Trophoblast cell (in vitro differentiated cells and primary cell): ENCODE measurements at regions not wholly inside any gene's neighbourhood (a gene's known extent, or its start where the extent isn't known, plus 50 kb on each side); places are given as distances from the start of the nearest gene placed in this dataset.

ENCODE experiments used
- DNase-seq, 2 donors: peaks; one replicate each; pipeline ENCODE4 v3.0.0-alpha.2; 2016
- H2AFZ ChIP-seq: 2 replicates; pipeline ENCODE4 v1.6.1; 2013; ENCODE audit warnings: low read length, moderate library complexity, mild to moderate bottlenecking; ENCODE audit not compliant: insufficient read depth, poor library complexity
- H2AK5ac ChIP-seq: 2 replicates; pipeline ENCODE4 v1.6.1; 2013; ENCODE audit warnings: mild to moderate bottlenecking, low read length
- H2BK120ac ChIP-seq: 2 replicates; pipeline ENCODE4 v1.6.1; 2013; ENCODE audit warnings: low read length, mild to moderate bottlenecking, moderate library complexity; ENCODE audit not compliant: insufficient read depth, poor library complexity
- H2BK12ac ChIP-seq: 2 replicates; pipeline ENCODE4 v1.6.1; 2013; ENCODE audit warnings: mild to moderate bottlenecking, low read length, moderate library complexity
- H2BK5ac ChIP-seq: 2 replicates; pipeline ENCODE4 v1.6.1; 2013; ENCODE audit warnings: low read length, low read depth, moderate library complexity, mild to moderate bottlenecking; ENCODE audit not compliant: poor library complexity
- H3K14ac ChIP-seq: 2 replicates; pipeline ENCODE4 v1.6.1; 2013; ENCODE audit warnings: mild to moderate bottlenecking, low read length
- H3K18ac ChIP-seq: 2 replicates; pipeline ENCODE4 v1.6.1; 2013; ENCODE audit warnings: mild to moderate bottlenecking, low read length
- H3K23ac ChIP-seq: 2 replicates; pipeline ENCODE4 v1.6.1; 2013; ENCODE audit warnings: low read length
- H3K27ac ChIP-seq: 2 replicates; pipeline ENCODE4 v1.5.1; 2013; ENCODE audit warnings: low read depth, mild to moderate bottlenecking, inconsistent platforms, low read length, moderate library complexity
- H3K27me3 ChIP-seq: 2 replicates; pipeline ENCODE4 v1.6.1; 2013; ENCODE audit warnings: inconsistent platforms, mild to moderate bottlenecking, low read length, moderate library complexity; ENCODE audit not compliant: insufficient read depth
- H3K36me3 ChIP-seq, 2 experiments: 1 replicate in 1 of 2; 2 replicates in 1 of 2; pipeline ENCODE4 v1.6.1; 2013; ENCODE audit warnings: low read length in 2 of 2, mild to moderate bottlenecking in 2 of 2, moderate library complexity in 1 of 2; ENCODE audit not compliant: insufficient read depth in 2 of 2, control insufficient read depth in 1 of 2
- H3K4ac ChIP-seq: 2 replicates; pipeline ENCODE4 v1.6.1; 2013; ENCODE audit warnings: low read depth, mild to moderate bottlenecking, low read length, moderate library complexity
- H3K4me1 ChIP-seq, 2 experiments: 1 replicate in 1 of 2; 2 replicates in 1 of 2; pipeline ENCODE4 v1.6.1; 2013; ENCODE audit warnings: low read length in 2 of 2, mild to moderate bottlenecking in 2 of 2, moderate library complexity in 1 of 2; ENCODE audit not compliant: insufficient read depth in 2 of 2, control insufficient read depth in 1 of 2
- H3K4me2 ChIP-seq: 2 replicates; pipeline ENCODE4 v1.6.1; 2013; ENCODE audit warnings: inconsistent platforms, mild to moderate bottlenecking, low read length, moderate library complexity
- H3K4me3 ChIP-seq: 2 replicates; pipeline ENCODE4 v1.5.1; 2013; ENCODE audit warnings: mild to moderate bottlenecking, low read depth, low read length, inconsistent platforms
- H3K79me1 ChIP-seq: one replicate; pipeline ENCODE4 v1.6.1; 2013; ENCODE audit warnings: low read length
- H3K79me2 ChIP-seq: 2 replicates; pipeline ENCODE4 v1.6.1; 2013; ENCODE audit warnings: low read length, mild to moderate bottlenecking; ENCODE audit not compliant: control insufficient read depth, insufficient read depth, poor library complexity
- H3K9ac ChIP-seq: 2 replicates; pipeline ENCODE4 v1.6.1; 2013; ENCODE audit warnings: mild to moderate bottlenecking, low read length
- H3K9me3 ChIP-seq: 2 replicates; pipeline ENCODE4 v1.6.1; 2013; ENCODE audit warnings: low read depth, mild to moderate bottlenecking, control low read depth, inconsistent platforms, low read length; ENCODE audit not compliant: insufficient read depth
- H4K12ac ChIP-seq: 2 replicates; pipeline ENCODE4 v1.6.1; 2013; ENCODE audit warnings: low read depth, mild to moderate bottlenecking, low read length, moderate library complexity
- H4K8ac ChIP-seq: 2 replicates; pipeline ENCODE4 v1.6.1; 2013; ENCODE audit warnings: low read depth, mild to moderate bottlenecking, low read length, moderate library complexity
- H4K91ac ChIP-seq: one replicate; pipeline ENCODE4 v1.6.1; 2013; ENCODE audit warnings: low read depth, mild to moderate bottlenecking, low read length, moderate library complexity
- WGBS: extraction: QIAGEN DNeasy Blood & Tissue Kit; methylation state at CpG from one replicate; pipeline ENCODE4 v1.1.7; 2013; ENCODE audit warnings: missing lambda C conversion rate; ENCODE audit not compliant: insufficient read length, insufficient coverage; ENCODE audit errors: extremely low coverage; 5-methylcytosine and 5-hydroxymethylcytosine counted together

DNA sequence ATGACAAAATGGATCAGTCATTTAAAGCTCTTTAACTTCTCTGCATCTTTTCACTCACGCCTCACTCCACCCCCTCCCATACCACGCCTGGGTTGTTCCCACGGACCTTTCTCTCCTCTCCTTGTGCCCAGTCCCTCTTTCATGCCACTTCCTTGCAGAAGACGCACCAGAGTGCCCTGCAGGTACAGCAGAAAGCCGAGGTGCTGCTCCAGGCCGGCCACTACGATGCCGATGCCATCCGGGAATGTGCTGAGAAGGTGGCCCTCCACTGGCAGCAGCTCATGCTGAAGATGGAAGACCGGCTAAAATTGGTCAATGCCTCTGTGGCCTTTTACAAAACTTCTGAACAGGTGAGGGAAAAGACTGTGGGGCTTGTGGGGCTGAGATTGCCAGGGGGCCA is 296.1 kb upstream of the UMPS start:
- Histone ChIP-seq H3K9me3 (peaks cover 5% of the 10 kb centered on the region), H4K8ac (no peak overlapping the region), H3K79me2 (no peaks in the 10 kb centered on the region), H3K4me3 (no peak overlapping the region), H3K27me3 (no peaks in the 10 kb centered on the region), H3K18ac (no peak overlapping the region), H2BK12ac (no peak overlapping the region), H2AK5ac (no peak overlapping the region), H3K4me1 (no peaks in the 10 kb centered on the region), H3K36me3 (peaks cover 8 to 10% of the 10 kb centered on the region in 2 experiments), H3K9ac (no peak overlapping the region), H3K4me2 (no peak overlapping the region), H2BK5ac (no peak overlapping the region), H3K14ac (no peak overlapping the region), H4K91ac (no peak overlapping the region), H3K27ac (no peak overlapping the region), H2AFZ (no peak overlapping the region), H3K79me1 (no peaks in the 10 kb centered on the region), H3K23ac (no peak overlapping the region), H3K4ac (no peak overlapping the region), H4K12ac (no peak overlapping the region), H2BK120ac (no peak overlapping the region)
- WGBS, result no CpG with 5 or more reads among the region's 10 CpGs
- no peak for DNase-seq

DNA sequence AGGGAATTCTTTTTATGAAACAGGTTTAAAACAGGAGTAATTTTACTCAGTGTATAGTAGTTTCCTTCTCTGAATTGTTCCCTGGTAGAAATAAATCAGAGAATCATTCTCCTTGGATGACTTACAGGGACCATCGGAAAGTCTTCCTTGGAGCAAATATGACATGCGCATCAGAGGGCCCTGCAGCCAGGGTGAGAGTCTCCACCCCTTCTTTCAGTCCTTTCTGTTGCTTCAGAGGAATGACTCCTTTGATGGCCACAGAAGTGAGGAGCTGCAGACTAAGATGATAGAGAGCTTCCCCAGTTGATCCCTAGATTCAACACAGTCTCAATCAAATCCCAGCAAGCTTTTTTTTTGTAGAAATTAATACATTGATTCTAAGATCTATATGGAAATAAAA is 294.8 kb upstream of the UMPS start:
- H3K14ac ChIP-seq, result no peak overlapping the region
- H3K4me2 ChIP-seq, result no peak overlapping the region
- no peak overlapping the region for H3K23ac ChIP-seq
- no peak overlapping the region for H4K8ac ChIP-seq
- H2BK12ac ChIP-seq, result no peak overlapping the region
- H3K27ac ChIP-seq, result no peak overlapping the region
- peaks cover 7 to 9% of the 10 kb centered on the region in 2 experiments for H3K36me3 ChIP-seq
- no peak overlapping the region for H2BK120ac ChIP-seq
- H2AFZ ChIP-seq, result no peak overlapping the region
- H3K4me3 ChIP-seq, result no peak overlapping the region
- no peak overlapping the region for H3K18ac ChIP-seq
- H3K9me3 ChIP-seq, result peaks cover 5% of the 10 kb centered on the region
- no peaks in the 10 kb centered on the region for H3K4me1 ChIP-seq
- no peak overlapping the region for H4K12ac ChIP-seq
- no CpG with 5 or more reads among the region's 2 CpGs for WGBS
- no peak overlapping the region for H2BK5ac ChIP-seq
- no peak for DNase-seq
- no peak overlapping the region for H4K91ac ChIP-seq
- no peaks in the 10 kb centered on the region for H3K79me2 ChIP-seq
- H2AK5ac ChIP-seq, result no peak overlapping the region
- no peaks in the 10 kb centered on the region for H3K79me1 ChIP-seq
- H3K9ac ChIP-seq, result no peak overlapping the region
- H3K4ac ChIP-seq, result no peak overlapping the region
- no peaks in the 10 kb centered on the region for H3K27me3 ChIP-seq

DNA sequence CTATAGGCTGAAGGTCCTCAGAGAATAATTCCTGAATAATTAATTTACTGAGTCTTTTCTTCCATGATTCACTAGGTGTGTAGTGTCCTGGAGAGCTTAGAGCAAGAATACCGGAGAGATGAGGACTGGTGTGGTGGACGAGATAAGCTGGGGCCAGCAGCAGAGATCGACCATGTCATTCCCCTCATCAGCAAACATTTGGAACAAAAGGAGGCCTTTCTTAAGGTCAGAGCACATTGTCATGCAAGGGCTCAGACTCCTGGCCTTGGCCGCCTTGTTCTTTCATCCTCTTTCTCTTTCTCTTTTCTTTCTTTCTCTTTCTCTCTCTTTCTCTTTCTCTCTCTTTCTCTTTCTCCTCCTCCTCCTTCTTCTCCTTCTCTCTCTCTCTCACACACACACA is 291.4 kb upstream of the UMPS start:
- Histone ChIP-seq H2AFZ (no peak overlapping the region), H3K36me3 (peaks cover 5 to 9% of the 10 kb centered on the region in 2 experiments), H2AK5ac (no peak overlapping the region), H4K8ac (no peak overlapping the region), H4K12ac (no peak overlapping the region), H3K9ac (no peak overlapping the region), H3K4me3 (no peak overlapping the region), H3K27ac (no peak overlapping the region), H4K91ac (no peak overlapping the region), H3K27me3 (no peaks in the 10 kb centered on the region), H3K4me1 (no peaks in the 10 kb centered on the region), H2BK5ac (no peak overlapping the region), H2BK12ac (no peak overlapping the region), H3K14ac (no peak overlapping the region), H2BK120ac (no peak overlapping the region), H3K79me2 (no peaks in the 10 kb centered on the region), H3K18ac (no peak overlapping the region), H3K9me3 (peaks cover 5% of the 10 kb centered on the region), H3K4me2 (no peak overlapping the region), H3K23ac (no peak overlapping the region), H3K79me1 (no peaks in the 10 kb centered on the region), H3K4ac (no peak overlapping the region)
- WGBS, result no CpG with 5 or more reads among the region's 4 CpGs
- DNase-seq, result no peak

DNA sequence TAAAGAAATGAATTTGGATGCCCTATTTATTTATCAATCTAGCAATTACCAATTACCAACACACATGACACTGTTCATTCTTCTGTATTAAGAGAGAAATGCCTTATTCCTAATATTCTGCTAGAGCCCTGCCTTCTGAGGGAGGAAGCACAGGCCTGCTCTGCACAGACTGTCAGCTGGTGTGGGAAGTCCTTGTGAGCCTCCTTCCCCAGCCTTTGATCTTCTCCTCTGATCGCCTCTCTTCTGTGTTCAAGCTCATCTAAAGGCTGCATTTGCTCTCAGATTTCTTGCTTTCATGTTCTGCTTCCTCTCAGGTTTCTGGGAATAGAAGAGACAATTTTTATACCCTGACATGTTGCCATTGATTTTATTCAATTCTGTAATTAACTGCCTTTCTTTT is 290.6 kb upstream of the UMPS start:
- Histone ChIP-seq H3K4ac (no peak overlapping the region), H3K27ac (no peak overlapping the region), H2BK120ac (no peak overlapping the region), H4K8ac (no peak overlapping the region), H3K14ac (no peak overlapping the region), H3K18ac (no peak overlapping the region), H3K9me3 (peaks cover 1% of the 10 kb centered on the region), H3K27me3 (no peaks in the 10 kb centered on the region), H4K91ac (no peak overlapping the region), H3K4me2 (no peak overlapping the region), H3K79me1 (no peaks in the 10 kb centered on the region), H3K36me3 (peaks cover 2 to 9% of the 10 kb centered on the region in 2 experiments), H4K12ac (no peak overlapping the region), H2BK5ac (no peak overlapping the region), H3K4me3 (no peak overlapping the region), H3K23ac (no peak overlapping the region), H3K4me1 (no peaks in the 10 kb centered on the region), H3K9ac (no peak overlapping the region), H2AFZ (no peak overlapping the region), H2AK5ac (no peak overlapping the region), H2BK12ac (no peak overlapping the region), H3K79me2 (no peaks in the 10 kb centered on the region)
- no peak for DNase-seq
- WGBS, result no CpG with 5 or more reads among the region's 1 CpG
